OCI-M2 (cell line): ENCODE measurements at regions not wholly inside any gene's neighbourhood (a gene's known extent, or its start where the extent isn't known, plus 50 kb on each side); places are given as distances from the start of the nearest gene placed in this dataset.
"Not testable (repeated sequence)": the region's sequence is repeated elsewhere in the genome, so short reads cannot be mapped to it uniquely, and the experiment has no call there.

Experiments used
- DNase-seq: peaks from one replicate; lab custom pipeline; 2025; ENCODE audit not compliant: unreplicated experiment; lab: John Stamatoyannopoulos, UW

GRCh38 chr1:112821307-112822063, 106.4 kb upstream of the PPM1J start:
- not testable (repeated sequence) for DNase-seq

- DNase-seq: peak; percentile 54
Measured at GRCh38 chr1:112818990-112819689, 104.0 kb upstream of the PPM1J start.

- DNase-seq: no peak
Measured at GRCh38 chr1:112817555-112818373, 102.6 kb upstream of the PPM1J start.

- DNase-seq: no peak
Measured at GRCh38 chr1:112815376-112815775, 100.2 kb upstream of the PPM1J start.

- not testable (repeated sequence) for DNase-seq
Measured at GRCh38 chr1:112814645-112815044, 99.5 kb upstream of the PPM1J start.

GRCh38 chr1:112808861-112809684, 93.9 kb upstream of the PPM1J start:
- DNase-seq: no peak

- DNase-seq: no peak
Measured at GRCh38 chr1:112807999-112808398, 92.9 kb upstream of the PPM1J start.

GRCh38 chr1:112807117-112807516, 92.0 kb upstream of the PPM1J start:
- DNase-seq: no peak

- no peak for DNase-seq
Measured at GRCh38 chr1:112806090-112806642, 91.0 kb upstream of the PPM1J start.

- no peak for DNase-seq
Measured at GRCh38 chr1:112805155-112805853, 90.2 kb upstream of the PPM1J start.

GRCh38 chr1:112803906-112804762, 89.0 kb upstream of the PPM1J start:
- DNase-seq: no peak

GRCh38 chr1:112800289-112800688, 85.2 kb upstream of the PPM1J start:
- no peak for DNase-seq

GRCh38 chr1:112798292-112798691, 83.2 kb upstream of the PPM1J start:
- DNase-seq: no peak

GRCh38 chr1:112797224-112797623, 82.1 kb upstream of the PPM1J start:
- no peak for DNase-seq

GRCh38 chr1:112794654-112795239, 79.6 kb upstream of the PPM1J start:
- no peak for DNase-seq

GRCh38 chr1:112793631-112794565, 78.8 kb upstream of the PPM1J start:
- DNase-seq: no peak

- DNase-seq: no peak
Measured at GRCh38 chr1:112791723-112792104, 76.6 kb upstream of the PPM1J start.
